ENCODE measurements at regions not wholly inside any gene's neighbourhood (a gene's known extent, or its start where the extent isn't known, plus 50 kb on each side); places are given as distances from the start of the nearest gene placed in this dataset.

- TF ChIP-seq CTCF (IDR thresholded peaks at IDR 0.05; ENCODE audit: borderline replicate concordance, insufficient read depth, low read depth, low read length): no peak
- no peak overlapping the region for H3K4me3 ChIP-seq (ENCODE audit: low read depth, low read length)
These were observed 62.7 kb upstream of the TDRD3 start for GRCh38 chr13:60334310-60334709.

- no peak overlapping the region for H3K4me3 ChIP-seq (ENCODE audit: low read depth, low read length)
- TF ChIP-seq CTCF (IDR thresholded peaks at IDR 0.05; ENCODE audit: borderline replicate concordance, insufficient read depth, low read depth, low read length): no peak
These were observed 61.5 kb upstream of the TDRD3 start for GRCh38 chr13:60335531-60335930.

- no peak overlapping the region for H3K4me3 ChIP-seq (ENCODE audit: low read depth, low read length)
- no peak for TF ChIP-seq CTCF (IDR thresholded peaks at IDR 0.05; ENCODE audit: borderline replicate concordance, insufficient read depth, low read depth, low read length)
These were observed 58.3 kb upstream of the TDRD3 start for GRCh38 chr13:60338754-60339153.

GRCh38 chr13:60343978-60344377 is 53.0 kb upstream of the TDRD3 start:
- H3K4me3 ChIP-seq (ENCODE audit: low read depth, low read length): no peak overlapping the region
- no peak for TF ChIP-seq CTCF (IDR thresholded peaks at IDR 0.05; ENCODE audit: borderline replicate concordance, insufficient read depth, low read depth, low read length)

- TF ChIP-seq CTCF (IDR thresholded peaks at IDR 0.05; ENCODE audit: borderline replicate concordance, insufficient read depth, low read depth, low read length): no peak
- no peak overlapping the region for H3K4me3 ChIP-seq (ENCODE audit: low read depth, low read length)
These were observed 49.8 kb upstream of the TDRD3 start for GRCh38 chr13:60347174-60347573.
